Upper lobe of left lung (tissue), 4 donors: ENCODE measurements at regions not wholly inside any gene's neighbourhood (a gene's known extent, or its start where the extent isn't known, plus 50 kb on each side); places are given as distances from the start of the nearest gene placed in this dataset.

Source experiments
- EP300 ChIP-seq, 4 donors: sonication (generic); formaldehyde crosslinking; IDR thresholded peaks; one replicate each; pipeline ENCODE4 v1.5.1; 2017; ENCODE audit warnings: antibody characterized with exemption in 4 of 4, control low read depth in 2 of 4
- POLR2A ChIP-seq, 4 donors: fragments of 450-650 bp; IDR thresholded peaks; one replicate each; pipeline ENCODE4 v1.5.1; 2016 to 2017; ENCODE audit warnings: antibody characterized with exemption in 4 of 4, mild to moderate bottlenecking in 2 of 4
- POLR2AphosphoS5 ChIP-seq, 2 donors: sonication (generic); formaldehyde crosslinking; IDR thresholded peaks; one replicate each; pipeline ENCODE4 v1.5.1; 2017; ENCODE audit warnings: antibody characterized with exemption in 2 of 2

GRCh38 chr6:27755768-27756167 is 156.4 kb downstream of the OR2B2 start:
- no peak for TF ChIP-seq EP300 (IDR thresholded peaks at IDR 0.05)
- no peak for TF ChIP-seq POLR2AphosphoS5 (IDR thresholded peaks at IDR 0.05)
- no peak for TF ChIP-seq POLR2A (IDR thresholded peaks at IDR 0.05)
